ENCODE measurements at regions not wholly inside any gene's neighbourhood (a gene's known extent, or its start where the extent isn't known, plus 50 kb on each side); places are given as distances from the start of the nearest gene placed in this dataset.

- TF ChIP-seq FOXM1 (IDR thresholded peaks at IDR 0.05; ENCODE audit: borderline replicate concordance) (no peak), HDGF (IDR thresholded peaks at IDR 0.05; ENCODE audit: borderline replicate concordance) (no peak)
Observed at GRCh38 chr14:45790293-45790692, 537.3 kb upstream of the MIS18BP1 start.

All from HEK293T (cell line).